ENCODE measurements at regions not wholly inside any gene's neighbourhood (a gene's known extent, or its start where the extent isn't known, plus 50 kb on each side); places are given as distances from the start of the nearest gene placed in this dataset.

GRCh38 chr10:131669838-131670237 is 231.0 kb upstream of the PPP2R2D start:
- WGBS (ENCODE audit: insufficient coverage, insufficient replicate concordance, low lambda C conversion rate, missing lambda C conversion rate) = 0% methylated on average over 1 of the region's 1 CpG
- no TSS peak for BruUV-seq (replicated peaks)
- ChIA-PET RAD21 (ENCODE audit: unreplicated experiment) (no interaction called here), CTCF (interaction anchor here (1.2 kb wide), 1 partner anchor 117 kb away, joined by 3 read pairs; no protein-coding TSS in a partner anchor), SMC1A (ENCODE audit: uncharacterized antibody, unreplicated experiment) (no interaction called here), POLR2A (no interaction called here)
- H3K36me3 ChIP-seq (ENCODE audit: control insufficient read depth in 2 of 2, insufficient read depth in 2 of 2, low read length in 1 of 2) = no peaks in the 10 kb centered on the region
- H3K4me3 ChIP-seq = no peak overlapping the region
- intact Hi-C loops (cut with micrococcal nuclease; ENCODE audit: unreplicated experiment) = no loop called here
- H3K27ac ChIP-seq (ENCODE audit: control insufficient read depth, insufficient read depth) = no peak overlapping the region
- no peaks in the 10 kb centered on the region for H3K79me2 ChIP-seq (ENCODE audit: control insufficient read depth, insufficient read depth, low read length)
- no peak for DNase-seq (ENCODE audit: low read depth, low spot score)
- no peaks in the 10 kb centered on the region; the same call in 2 of the 3 replicates for H3K9me3 ChIP-seq (replicated peaks; ENCODE audit: control insufficient read depth, insufficient read depth, low read length)
- no peak overlapping the region for H3K9ac ChIP-seq (ENCODE audit: control insufficient read depth, insufficient read depth, low read length)
- H4K20me1 ChIP-seq (ENCODE audit: control insufficient read depth, insufficient read depth) = no peaks in the 10 kb centered on the region
- TF ChIP-seq NFYB (IDR thresholded peaks at IDR 0.05; ENCODE audit: insufficient read depth, low read depth, low read length) (no peak), LARP7 (IDR thresholded peaks at IDR 0.05) (no peak), HSF1 (IDR thresholded peaks at IDR 0.05; ENCODE audit: low read depth, low read length) (no peak), CEBPB (IDR thresholded peaks at IDR 0.05; ENCODE audit: borderline replicate concordance in 1 of 2, low read depth in 2 of 2, low read length in 2 of 2) (no peak), NRF1 (conservative IDR thresholded peaks at IDR 0.05; ENCODE audit: low read depth, low read length) (no peak), RELA (IDR thresholded peaks at IDR 0.05; ENCODE audit: borderline replicate concordance, partially characterized antibody) (no peak)
- TF ChIP-seq, protein P1, sequence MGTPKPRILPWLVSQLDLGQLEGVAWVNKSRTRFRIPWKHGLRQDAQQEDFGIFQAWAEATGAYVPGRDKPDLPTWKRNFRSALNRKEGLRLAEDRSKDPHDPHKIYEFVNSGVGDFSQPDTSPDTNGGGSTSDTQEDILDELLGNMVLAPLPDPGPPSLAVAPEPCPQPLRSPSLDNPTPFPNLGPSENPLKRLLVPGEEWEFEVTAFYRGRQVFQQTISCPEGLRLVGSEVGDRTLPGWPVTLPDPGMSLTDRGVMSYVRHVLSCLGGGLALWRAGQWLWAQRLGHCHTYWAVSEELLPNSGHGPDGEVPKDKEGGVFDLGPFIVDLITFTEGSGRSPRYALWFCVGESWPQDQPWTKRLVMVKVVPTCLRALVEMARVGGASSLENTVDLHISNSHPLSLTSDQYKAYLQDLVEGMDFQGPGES (IDR thresholded peaks at IDR 0.05) = no peak
- ATAC-seq = no peak
- H3K4me2 ChIP-seq (ENCODE audit: control insufficient read depth, insufficient read depth) = no peak overlapping the region
- H3K27me3 ChIP-seq (replicated peaks in 1 of 2; ENCODE audit: control insufficient read depth in 2 of 2, insufficient read depth in 2 of 2, low read length in 1 of 2) = no peaks in the 10 kb centered on the region
- in situ Hi-C loops (cut with MboI) = no loop called here
- no peak for FAIRE-seq
- H2AFZ ChIP-seq (ENCODE audit: control insufficient read depth, low read depth, low read length) = no peak overlapping the region
- no peaks in the 10 kb centered on the region for H3K4me1 ChIP-seq (ENCODE audit: control insufficient read depth, insufficient read depth, low read length)
